Stomach (tissue), 8 donors: ENCODE measurements at regions not wholly inside any gene's neighbourhood (a gene's known extent, or its start where the extent isn't known, plus 50 kb on each side); places are given as distances from the start of the nearest gene placed in this dataset.

Experiments
- DNase-seq, 2 donors: peaks; one replicate each; pipeline versions ENCODE4 v3.0.0 to v3.0.0-alpha.2; 2013 to 2019
- H3K27ac ChIP-seq, 5 donors: fragments of 200-600 bp in 4 of 5; sonication (generic) in 4 of 5; one replicate each; pipeline ENCODE4 v1.5.1; 2013 to 2019; ENCODE audit warnings: mild to moderate bottlenecking in 1 of 5, moderate library complexity in 1 of 5
- H3K27me3 ChIP-seq, 3 donors: fragments of 200-600 bp; sonication (generic); one replicate each; pipeline ENCODE4 v1.5.1; 2017 to 2019; ENCODE audit warnings: mixed run types in 1 of 3
- H3K36me3 ChIP-seq, 4 donors: fragments of 200-600 bp; sonication (generic); 1 replicate in 3 of 4; 2 replicates in 1 of 4; pipeline ENCODE4 v1.5.1; 2016 to 2019
- H3K4me1 ChIP-seq, 4 donors: fragments of 200-600 bp; sonication (generic); one replicate each; pipeline ENCODE4 v1.5.1; 2016 to 2019
- H3K4me3 ChIP-seq, 4 donors: fragments of 200-600 bp; sonication (generic) in 3 of 4; one replicate each; pipeline ENCODE4 v1.5.1; 2016 to 2019; ENCODE audit warnings: mild to moderate bottlenecking in 1 of 4
- H3K9me3 ChIP-seq, 4 donors: fragments of 200-600 bp; sonication (generic); one replicate each; pipeline ENCODE4 v1.5.1; 2016 to 2019
- CTCF ChIP-seq, 7 experiments: fragments of 450-650 bp in 4 of 7; fragments of 200-600 bp in 3 of 7; sonication (generic) in 3 of 7; IDR thresholded peaks; one replicate each; pipeline ENCODE4 v1.5.1; 2016 to 2019; ENCODE audit warnings: antibody characterized with exemption in 7 of 7, control low read depth in 2 of 7, mild to moderate bottlenecking in 1 of 7
- EP300 ChIP-seq: sonication (generic); formaldehyde crosslinking; IDR thresholded peaks from one replicate; pipeline ENCODE4 v1.6.1; 2017; ENCODE audit warnings: antibody characterized with exemption
- POLR2A ChIP-seq, 4 donors: fragments of 450-650 bp; IDR thresholded peaks; one replicate each; pipeline ENCODE4 v1.6.1; 2016; ENCODE audit warnings: antibody characterized with exemption in 4 of 4, control low read depth in 2 of 4, mild to moderate bottlenecking in 1 of 4, moderate library complexity in 1 of 4
- POLR2AphosphoS5 ChIP-seq, 3 donors: sonication (generic); formaldehyde crosslinking; IDR thresholded peaks; one replicate each; pipeline ENCODE4 v1.6.1; 2016; ENCODE audit warnings: antibody characterized with exemption in 3 of 3
- WGBS, 5 donors: extraction: QIAGEN DNeasy Blood & Tissue Kit in 3 of 5; methylation state at CpG; one replicate each; pipeline versions ENCODE4 v1.1.5 to v1.1.7; 2013 to 2018; 5-methylcytosine and 5-hydroxymethylcytosine counted together
- intact Hi-C: fragments of 100-400 bp; cut with DNase I; formaldehyde crosslinking; loops from one replicate; pipeline ENCODE4 v1.15.1; 2023; ENCODE audit warnings: low total_unique reads
- donor health status: healthy with polysubstance abuse.
- donor health status: Bipolar disorder and iron deficiency.
- donor health status: healthy.

GRCh38 chr18:10401521-10401920 is 52.9 kb upstream of the APCDD1 start:
- peaks cover 0 to 27% (median 19%) of the 10 kb centered on the region in 4 donors for H3K4me1 ChIP-seq
- 22 to 49% (median 33%) methylated on average over 4 of the region's 5 CpGs for WGBS, 5 donors
- intact Hi-C loops = no loop called here

DNA sequence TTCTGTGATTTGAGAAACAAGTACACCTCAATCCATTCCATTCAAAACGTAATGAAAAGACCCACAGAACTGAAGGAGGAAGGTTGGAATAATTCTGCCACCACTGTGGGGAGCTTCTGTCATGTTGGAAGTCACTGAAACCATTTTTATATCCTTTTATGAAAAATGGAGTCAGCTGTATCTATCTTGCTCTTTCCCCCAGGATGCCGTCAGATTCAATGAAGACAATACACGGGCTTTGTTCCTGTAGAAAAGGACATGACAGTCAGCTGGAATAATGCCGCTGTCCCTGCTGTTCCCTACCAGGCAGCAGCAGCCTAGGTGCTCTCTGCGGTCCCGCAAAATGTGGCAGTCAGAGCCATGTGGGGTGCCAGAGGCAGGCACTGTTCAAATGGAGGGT is 52.5 kb upstream of the APCDD1 start:
- no peak for DNase-seq
- Histone ChIP-seq H3K4me1 (peaks cover 0 to 28% (median 21%) of the 10 kb centered on the region in 4 donors), H3K4me3 (no peak overlapping the region), H3K36me3 (no peaks in the 10 kb centered on the region), H3K9me3 (no peaks in the 10 kb centered on the region), H3K27ac (no peak overlapping the region), H3K27me3 (no peaks in the 10 kb centered on the region)
- intact Hi-C loops = no loop called here
- 85 to 94% (median 88%) methylated on average over 6 of the region's 6 CpGs for WGBS, 5 donors
- no peak for TF ChIP-seq CTCF (IDR thresholded peaks at IDR 0.05)

More at GRCh38 chr18:10401521-10401920, 52.9 kb upstream of the APCDD1 start:
- no peak overlapping the region for H3K4me3 ChIP-seq
- no peaks in the 10 kb centered on the region for H3K9me3 ChIP-seq
- TF ChIP-seq EP300 = no peak
- no peak for TF ChIP-seq POLR2A (IDR thresholded peaks at IDR 0.05)
- no peak for TF ChIP-seq CTCF (IDR thresholded peaks at IDR 0.05)
- no peak for TF ChIP-seq POLR2AphosphoS5 (IDR thresholded peaks at IDR 0.05)
- peak in 1 of 2 donors; percentile 45 for DNase-seq
- no peaks in the 10 kb centered on the region for H3K36me3 ChIP-seq
- no peaks in the 10 kb centered on the region for H3K27me3 ChIP-seq
- no peak overlapping the region for H3K27ac ChIP-seq

DNA sequence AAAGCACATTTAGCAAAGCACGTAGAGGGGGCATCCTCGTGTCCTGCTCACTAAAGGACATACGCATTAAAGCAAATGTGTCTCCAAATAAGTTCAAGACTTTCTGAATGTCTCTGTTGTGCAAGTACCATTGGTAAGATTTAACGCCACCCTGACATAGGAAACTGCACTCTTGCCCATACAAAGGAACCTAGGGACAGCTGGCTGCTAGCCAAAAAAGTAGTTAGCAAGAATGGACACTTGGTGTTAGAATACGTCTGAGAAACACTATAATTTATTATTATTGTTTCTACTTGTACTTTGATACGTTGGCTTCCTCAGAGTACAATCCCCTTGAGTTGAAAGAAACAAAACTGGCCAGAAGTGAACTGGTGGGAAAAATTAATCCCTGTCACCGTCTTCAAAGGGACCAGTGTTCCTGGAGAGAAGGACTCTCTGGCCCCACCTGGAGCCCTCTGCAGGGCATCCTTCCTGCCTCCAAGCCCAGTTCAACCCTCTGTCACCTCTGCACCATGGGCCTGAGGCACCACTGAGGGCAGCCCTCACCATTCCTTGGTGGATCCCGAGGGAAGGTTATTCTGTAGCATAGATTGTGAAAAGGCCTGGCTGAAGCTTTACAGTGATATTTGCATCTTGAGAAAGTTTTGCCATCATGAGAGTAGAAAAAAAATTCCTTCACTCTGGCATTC is 51.4 kb upstream of the APCDD1 start:
- Histone ChIP-seq H3K9me3 (no peaks in the 10 kb centered on the region), H3K27me3 (no peaks in the 10 kb centered on the region), H3K4me1 (peaks cover 0 to 29% (median 21%) of the 10 kb centered on the region in 4 donors), H3K4me3 (no peak overlapping the region), H3K36me3 (no peaks in the 10 kb centered on the region), H3K27ac (no peak overlapping the region)
- DNase-seq = no peak
- TF ChIP-seq CTCF (IDR thresholded peaks at IDR 0.05) (no peak), POLR2A (IDR thresholded peaks at IDR 0.05) (no peak), POLR2AphosphoS5 (IDR thresholded peaks at IDR 0.05) (no peak), EP300 (no peak)
- intact Hi-C loops = no loop called here
- 85 to 91% (median 86%) methylated on average over 8 of the region's 8 CpGs for WGBS, 5 donors

DNA sequence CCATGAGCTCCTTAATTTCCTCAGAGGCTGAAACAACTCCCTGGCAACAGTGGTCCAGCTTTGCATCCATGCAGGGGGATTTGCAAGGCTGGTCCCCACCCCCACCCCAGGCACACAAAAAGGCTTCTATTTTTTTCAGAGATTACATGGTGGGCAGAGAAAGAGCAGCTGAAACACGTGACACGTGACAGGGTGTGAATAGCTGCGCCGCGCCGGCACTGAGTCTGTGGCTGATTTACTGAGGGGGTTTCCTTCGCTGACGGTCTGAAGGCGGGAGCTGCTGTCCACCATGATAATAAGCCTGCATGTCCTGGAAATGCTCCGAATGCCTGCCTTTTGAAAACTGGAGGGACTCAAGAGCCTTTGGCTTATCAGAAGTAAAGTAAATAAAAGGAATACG is 50.7 kb upstream of the APCDD1 start:
- peak in 1 of 2 donors; percentile 55 for DNase-seq
- Histone ChIP-seq H3K9me3 (no peaks in the 10 kb centered on the region), H3K4me1 (peaks cover 0 to 36% (median 18%) of the 10 kb centered on the region in 4 donors), H3K36me3 (no peaks in the 10 kb centered on the region), H3K27ac (peak overlapping the region in 1 of 5 donors; percentile 17), H3K27me3 (no peaks in the 10 kb centered on the region), H3K4me3 (no peak overlapping the region)
- TF ChIP-seq EP300 (no peak), POLR2A (IDR thresholded peaks at IDR 0.05) (no peak), CTCF (IDR thresholded peaks at IDR 0.05) (no peak), POLR2AphosphoS5 (IDR thresholded peaks at IDR 0.05) (no peak)
- intact Hi-C loops = no loop called here
- 68 to 84% (median 71%) methylated on average over 11 of the region's 11 CpGs for WGBS, 5 donors
